ENCODE measurements at regions not wholly inside any gene's neighbourhood (a gene's known extent, or its start where the extent isn't known, plus 50 kb on each side); places are given as distances from the start of the nearest gene placed in this dataset.

- no peaks in the 10 kb centered on the region for H3K79me2 ChIP-seq (ENCODE audit: control insufficient read depth, insufficient read depth, low read length)
- no peak overlapping the region for H2AFZ ChIP-seq (ENCODE audit: control insufficient read depth, low read depth, low read length)
- ATAC-seq (no peak; the same call in 2 of the 3 replicates), DNase-seq (ENCODE audit: low read depth, low spot score) (no peak), FAIRE-seq (no peak)
- intact Hi-C loops (cut with micrococcal nuclease; ENCODE audit: unreplicated experiment), result no loop called here
- BruUV-seq (replicated peaks), result no TSS peak
- no peak overlapping the region for H3K4me3 ChIP-seq
- ChIA-PET RAD21 (ENCODE audit: unreplicated experiment) (no interaction called here), POLR2A (no interaction called here), CTCF (no interaction called here), SMC1A (ENCODE audit: uncharacterized antibody, unreplicated experiment) (interaction anchor here (0.6 to 2.3 kb wide), 3 partner anchors 11 to 111 kb away, joined by 3 to 10 read pairs (median 4); no protein-coding TSS in a partner anchor)
- H3K4me1 ChIP-seq (ENCODE audit: control insufficient read depth, insufficient read depth, low read length), result no peaks in the 10 kb centered on the region
- no peak for TF ChIP-seq YBX1 (IDR thresholded peaks at IDR 0.05)
- TF ChIP-seq JUND (IDR thresholded peaks at IDR 0.05; ENCODE audit: low read depth, low read length), result no peak
- TF ChIP-seq IRF3 (IDR thresholded peaks at IDR 0.05), result no peak
- 0% methylated on average over 2 of the region's 2 CpGs for WGBS (ENCODE audit: insufficient coverage, insufficient replicate concordance, low lambda C conversion rate, missing lambda C conversion rate)
- no peaks in the 10 kb centered on the region for H3K36me3 ChIP-seq (ENCODE audit: control insufficient read depth in 2 of 2, insufficient read depth in 2 of 2, low read length in 1 of 2)
- in situ Hi-C loops (cut with MboI), result no loop called here
- H3K9me3 ChIP-seq (replicated peaks; ENCODE audit: control insufficient read depth, insufficient read depth, low read length), result no peaks in the 10 kb centered on the region
- H3K27ac ChIP-seq (ENCODE audit: control insufficient read depth, insufficient read depth), result no peak overlapping the region
- H4K20me1 ChIP-seq (ENCODE audit: control insufficient read depth, insufficient read depth), result no peaks in the 10 kb centered on the region
- no peak overlapping the region for H3K4me2 ChIP-seq (ENCODE audit: control insufficient read depth, insufficient read depth)
- H3K9ac ChIP-seq (ENCODE audit: control insufficient read depth, insufficient read depth, low read length), result no peak overlapping the region
- H3K27me3 ChIP-seq (replicated peaks in 1 of 2; ENCODE audit: control insufficient read depth in 2 of 2, insufficient read depth in 2 of 2, low read length in 1 of 2), result no peaks in the 10 kb centered on the region
Observed at GRCh38 chr13:80656512-80656904, 315.6 kb upstream of the SPRY2 start.

GRCh38 chr13:80655778-80656511 is 315.0 kb upstream of the SPRY2 start:
- CTCF ChIA-PET, result interaction anchor here (0.7 to 0.8 kb wide), 3 partner anchors 9 to 77 kb away, joined by 3 read pairs; no protein-coding TSS in a partner anchor
- H3K27me3 ChIP-seq (replicated peaks in 1 of 2; ENCODE audit: control insufficient read depth in 2 of 2, insufficient read depth in 2 of 2, low read length in 1 of 2), result no peaks in the 10 kb centered on the region
- H2AFZ ChIP-seq (ENCODE audit: control insufficient read depth, low read depth, low read length), result no peak overlapping the region
- in situ Hi-C loops (cut with MboI), result no loop called here
- H3K9ac ChIP-seq (ENCODE audit: control insufficient read depth, insufficient read depth, low read length), result no peak overlapping the region
- ATAC-seq, result peak; percentile 59
- H3K4me2 ChIP-seq (ENCODE audit: control insufficient read depth, insufficient read depth), result no peak overlapping the region
- no peak overlapping the region for H3K27ac ChIP-seq (ENCODE audit: control insufficient read depth, insufficient read depth)
- intact Hi-C loops (cut with micrococcal nuclease; ENCODE audit: unreplicated experiment), result no loop called here
- no peak for TF ChIP-seq CTCF (IDR thresholded peaks at IDR 0.05 in 2 of 3, conservative IDR thresholded peaks at IDR 0.05 in 1 of 3; ENCODE audit: control insufficient read depth in 2 of 3, extremely low read depth in 1 of 3, insufficient read depth in 1 of 3, low read depth in 3 of 3, low read length in 3 of 3)
- H3K79me2 ChIP-seq (ENCODE audit: control insufficient read depth, insufficient read depth, low read length), result no peaks in the 10 kb centered on the region
- no TSS peak for BruUV-seq (replicated peaks)
- no peaks in the 10 kb centered on the region for H3K36me3 ChIP-seq (ENCODE audit: control insufficient read depth in 2 of 2, insufficient read depth in 2 of 2, low read length in 1 of 2)
- POLR2A ChIA-PET, result interaction anchor here (0.9 kb wide), 1 partner anchor 300 kb away, joined by 3 read pairs; no protein-coding TSS in a partner anchor
- no peak for FAIRE-seq
- no peaks in the 10 kb centered on the region for H3K4me1 ChIP-seq (ENCODE audit: control insufficient read depth, insufficient read depth, low read length)
- no peak for DNase-seq (ENCODE audit: low read depth, low spot score)
- no peak overlapping the region for H3K4me3 ChIP-seq
- WGBS (ENCODE audit: insufficient coverage, insufficient replicate concordance, low lambda C conversion rate, missing lambda C conversion rate), result 29% methylated on average over 5 of the region's 5 CpGs
- SMC1A ChIA-PET (ENCODE audit: uncharacterized antibody, unreplicated experiment), result interaction anchor here (0.6 to 2.3 kb wide), 5 partner anchors 10 to 154 kb away, joined by 3 to 10 read pairs (median 3); no protein-coding TSS in a partner anchor
- no peaks in the 10 kb centered on the region for H3K9me3 ChIP-seq (replicated peaks; ENCODE audit: control insufficient read depth, insufficient read depth, low read length)
- H4K20me1 ChIP-seq (ENCODE audit: control insufficient read depth, insufficient read depth), result no peaks in the 10 kb centered on the region
- RAD21 ChIA-PET (ENCODE audit: unreplicated experiment), result no interaction called here

Data from GM12878 (cell line).